NCI-H524 treated with DMSO at 0.1 percent for 48 hours (cell line): ENCODE measurements at regions not wholly inside any gene's neighbourhood (a gene's known extent, or its start where the extent isn't known, plus 50 kb on each side); places are given as distances from the start of the nearest gene placed in this dataset.

Experiments used
- DNase-seq: peaks from one replicate; lab custom pipeline; 2025; lab: John Stamatoyannopoulos, UW

- no peak for DNase-seq
Observed at GRCh38 chr12:20194171-20194570, 174.2 kb upstream of the PDE3A start.

GRCh38 chr12:20196767-20197166, 171.6 kb upstream of the PDE3A start:
- DNase-seq: no peak

GRCh38 chr12:20197411-20197810, 170.9 kb upstream of the PDE3A start:
- DNase-seq: no peak

GRCh38 chr12:20199780-20200179, 168.6 kb upstream of the PDE3A start:
- DNase-seq: no peak

- DNase-seq: no peak
Observed at GRCh38 chr12:20201733-20202132, 166.6 kb upstream of the PDE3A start.

GRCh38 chr12:20205854-20206253, 162.5 kb upstream of the PDE3A start:
- no peak for DNase-seq

- no peak for DNase-seq
Observed at GRCh38 chr12:20206410-20206809, 161.9 kb upstream of the PDE3A start.

- no peak for DNase-seq
Observed at GRCh38 chr12:20210621-20211215, 157.6 kb upstream of the PDE3A start.

GRCh38 chr12:20211541-20211940, 156.8 kb upstream of the PDE3A start:
- DNase-seq: no peak

GRCh38 chr12:20211981-20212421, 156.3 kb upstream of the PDE3A start:
- no peak for DNase-seq

- DNase-seq: no peak
Observed at GRCh38 chr12:20212658-20213555, 155.4 kb upstream of the PDE3A start.

GRCh38 chr12:20213723-20214625, 154.4 kb upstream of the PDE3A start:
- no peak for DNase-seq

GRCh38 chr12:20220339-20220738, 148.0 kb upstream of the PDE3A start:
- no peak for DNase-seq

- no peak for DNase-seq
Observed at GRCh38 chr12:20232931-20233675, 135.2 kb upstream of the PDE3A start.

GRCh38 chr12:20234474-20234873, 133.9 kb upstream of the PDE3A start:
- no peak for DNase-seq

- no peak for DNase-seq
Observed at GRCh38 chr12:20237091-20237490, 131.2 kb upstream of the PDE3A start.

- DNase-seq: no peak
Observed at GRCh38 chr12:20245491-20245890, 122.8 kb upstream of the PDE3A start.

- no peak for DNase-seq
Observed at GRCh38 chr12:20248646-20249045, 119.7 kb upstream of the PDE3A start.

- no peak for DNase-seq
Observed at GRCh38 chr12:20250761-20251160, 117.6 kb upstream of the PDE3A start.

GRCh38 chr12:20257311-20257710, 111.0 kb upstream of the PDE3A start:
- DNase-seq: no peak

GRCh38 chr12:20259786-20260185, 108.6 kb upstream of the PDE3A start:
- DNase-seq: no peak

- no peak for DNase-seq
Observed at GRCh38 chr12:20260851-20261250, 107.5 kb upstream of the PDE3A start.
